Stimulated activated naive CD8-positive, alpha-beta T cell treated with anti-CD3 and anti-CD28 coated beads, Interleukin-15, Interleukin-2, amounts not matched to agents 100 ng/mL and 50 ng/mL, for 24 hours (primary cell): ENCODE measurements at regions not wholly inside any gene's neighbourhood (a gene's known extent, or its start where the extent isn't known, plus 50 kb on each side); places are given as distances from the start of the nearest gene placed in this dataset.

Experiments used
- H3K27ac Mint-ChIP-seq: one replicate; pipeline ENCODE4 v1.8.0; 2021; ENCODE audit warnings: mild to moderate bottlenecking, mixed read lengths
- H3K27me3 Mint-ChIP-seq: one replicate; pipeline ENCODE4 v1.8.0; 2021; ENCODE audit warnings: mixed read lengths
- H3K36me3 Mint-ChIP-seq: one replicate; pipeline ENCODE4 v1.8.0; 2021; ENCODE audit warnings: low read depth, mixed read lengths
- H3K4me1 Mint-ChIP-seq: one replicate; pipeline ENCODE4 v1.8.0; 2021; ENCODE audit warnings: low read depth, mixed read lengths
- H3K4me3 Mint-ChIP-seq: one replicate; pipeline ENCODE4 v1.8.0; 2021; ENCODE audit warnings: mild to moderate bottlenecking, mixed read lengths
- H3K9me3 Mint-ChIP-seq: one replicate; pipeline ENCODE4 v1.8.0; 2021; ENCODE audit warnings: mixed read lengths

DNA sequence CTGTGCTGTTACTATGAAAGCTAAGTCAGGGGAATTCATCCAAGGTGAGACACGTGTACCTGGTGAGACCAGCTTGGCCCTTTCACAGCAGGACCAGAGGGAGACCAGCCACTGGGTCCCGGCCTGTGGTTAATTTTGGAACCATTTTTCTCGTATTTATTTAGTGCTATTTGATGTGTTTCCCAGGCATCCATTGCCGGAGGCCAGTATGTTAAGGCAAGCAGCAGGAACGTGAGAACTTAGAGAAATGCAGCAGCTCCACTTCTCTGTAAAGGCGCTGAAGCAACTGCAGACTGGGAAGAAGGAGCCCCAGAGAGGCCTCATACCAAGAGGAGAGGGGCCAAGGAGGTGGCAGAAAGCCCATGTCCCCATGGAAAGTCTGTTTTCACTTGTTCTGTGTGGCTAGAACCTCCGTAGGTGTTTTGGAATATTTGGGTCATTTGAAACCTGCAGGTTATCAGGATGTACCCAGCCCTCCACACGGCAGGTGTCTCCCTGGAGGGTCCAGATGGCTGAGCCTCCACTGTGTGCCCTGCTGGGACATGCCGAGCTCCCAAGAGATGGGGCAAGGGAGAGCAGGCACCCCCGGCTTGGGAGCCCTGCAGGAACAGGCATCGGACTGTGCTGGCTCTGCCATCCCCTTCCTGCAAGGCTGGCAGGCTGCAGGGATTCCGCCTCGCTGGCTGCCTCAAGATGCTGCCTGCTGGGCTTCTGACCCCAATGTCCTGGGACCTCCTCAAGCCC is 256.0 kb upstream of the RAB6C start:
- Mint-ChIP-seq H3K4me3 (no peak overlapping the region), H3K36me3 (no peaks in the 10 kb centered on the region), H3K4me1 (no peaks in the 10 kb centered on the region), H3K9me3 (no peaks in the 10 kb centered on the region), H3K27ac (no peak overlapping the region), H3K27me3 (no peaks in the 10 kb centered on the region)

DNA sequence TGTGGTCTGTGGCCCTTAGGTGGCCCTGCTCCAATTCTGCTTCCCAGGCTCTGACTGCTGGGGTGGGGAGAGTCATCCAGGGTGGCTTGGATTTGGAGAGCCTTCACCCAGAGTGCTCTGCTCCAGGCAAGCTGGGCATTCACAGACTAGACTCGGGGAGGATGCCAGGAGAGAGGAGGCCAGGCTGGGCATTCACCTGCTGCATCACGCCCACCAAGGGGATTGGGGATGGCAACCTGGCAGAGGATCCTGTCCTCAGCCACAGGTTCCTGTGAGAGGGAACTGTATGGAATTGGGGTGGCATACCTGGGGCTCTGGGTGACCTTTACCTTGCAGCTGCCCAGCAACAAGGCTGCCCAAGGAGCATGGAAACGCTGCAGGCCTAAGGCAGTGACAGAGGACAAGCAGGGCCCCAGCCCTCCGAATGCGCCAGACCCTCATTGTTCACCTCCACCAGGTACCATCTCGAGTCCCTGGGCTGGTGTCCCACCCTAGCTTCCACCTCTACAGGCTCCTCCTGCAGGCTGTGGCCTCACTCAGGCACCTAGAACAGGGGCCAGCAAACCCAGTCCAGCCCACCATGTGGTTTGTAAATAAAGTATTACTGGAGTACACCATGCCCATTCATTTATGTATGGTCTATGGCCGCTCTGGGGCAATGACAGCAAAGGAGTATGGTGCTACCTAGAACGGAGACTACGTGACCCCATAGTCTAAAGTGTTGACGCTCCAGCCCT is 255.3 kb upstream of the RAB6C start:
- Mint-ChIP-seq H3K27ac (no peak overlapping the region), H3K9me3 (no peaks in the 10 kb centered on the region), H3K4me1 (no peaks in the 10 kb centered on the region), H3K27me3 (no peaks in the 10 kb centered on the region), H3K4me3 (no peak overlapping the region), H3K36me3 (no peaks in the 10 kb centered on the region)

DNA sequence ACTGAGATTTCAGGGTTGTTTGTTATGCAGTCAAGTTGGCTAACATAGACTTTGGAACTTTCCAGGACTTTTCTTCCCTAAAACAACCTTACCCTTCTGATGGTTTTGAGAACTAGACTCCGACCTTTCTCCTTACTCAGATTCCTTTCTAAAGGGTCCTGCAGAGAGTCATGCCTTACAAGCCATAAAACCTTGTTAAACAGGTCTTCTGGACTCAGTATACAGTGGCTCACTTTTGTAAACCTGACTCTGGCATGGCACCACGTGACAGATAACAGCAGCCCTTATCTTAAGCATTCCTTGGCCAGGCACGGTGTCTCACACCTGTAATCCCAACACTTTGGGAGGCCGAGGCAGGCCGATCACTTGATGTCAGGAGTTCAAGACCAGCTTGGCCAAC is 253.2 kb upstream of the RAB6C start:
- H3K9me3 Mint-ChIP-seq, result no peaks in the 10 kb centered on the region
- H3K4me3 Mint-ChIP-seq, result no peak overlapping the region
- H3K27me3 Mint-ChIP-seq, result no peaks in the 10 kb centered on the region
- H3K4me1 Mint-ChIP-seq, result no peaks in the 10 kb centered on the region
- H3K27ac Mint-ChIP-seq, result no peak overlapping the region
- no peaks in the 10 kb centered on the region for H3K36me3 Mint-ChIP-seq

DNA sequence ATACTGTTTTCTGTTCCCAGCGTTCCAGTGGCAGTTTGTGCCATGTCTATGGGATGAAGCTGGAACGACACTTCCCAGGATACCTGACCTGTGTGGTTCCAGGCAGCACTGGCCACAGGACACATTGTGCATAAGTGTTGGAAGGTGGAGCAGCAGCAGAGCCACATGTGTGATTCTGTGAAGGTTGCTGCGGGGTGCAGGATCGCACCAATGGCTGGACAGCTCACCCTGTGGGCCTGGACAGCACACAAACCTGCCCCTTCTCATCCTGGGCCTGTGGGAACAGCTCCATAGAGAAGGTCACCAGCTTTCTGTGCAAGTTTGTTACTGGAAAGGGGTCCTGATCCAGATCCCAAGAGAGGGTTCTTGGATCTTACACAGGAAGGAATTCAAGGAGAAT is 252.2 kb upstream of the RAB6C start:
- H3K4me3 Mint-ChIP-seq, result no peak overlapping the region
- no peak overlapping the region for H3K27ac Mint-ChIP-seq
- no peaks in the 10 kb centered on the region for H3K9me3 Mint-ChIP-seq
- H3K27me3 Mint-ChIP-seq, result no peaks in the 10 kb centered on the region
- H3K4me1 Mint-ChIP-seq, result no peaks in the 10 kb centered on the region
- H3K36me3 Mint-ChIP-seq, result no peaks in the 10 kb centered on the region

DNA sequence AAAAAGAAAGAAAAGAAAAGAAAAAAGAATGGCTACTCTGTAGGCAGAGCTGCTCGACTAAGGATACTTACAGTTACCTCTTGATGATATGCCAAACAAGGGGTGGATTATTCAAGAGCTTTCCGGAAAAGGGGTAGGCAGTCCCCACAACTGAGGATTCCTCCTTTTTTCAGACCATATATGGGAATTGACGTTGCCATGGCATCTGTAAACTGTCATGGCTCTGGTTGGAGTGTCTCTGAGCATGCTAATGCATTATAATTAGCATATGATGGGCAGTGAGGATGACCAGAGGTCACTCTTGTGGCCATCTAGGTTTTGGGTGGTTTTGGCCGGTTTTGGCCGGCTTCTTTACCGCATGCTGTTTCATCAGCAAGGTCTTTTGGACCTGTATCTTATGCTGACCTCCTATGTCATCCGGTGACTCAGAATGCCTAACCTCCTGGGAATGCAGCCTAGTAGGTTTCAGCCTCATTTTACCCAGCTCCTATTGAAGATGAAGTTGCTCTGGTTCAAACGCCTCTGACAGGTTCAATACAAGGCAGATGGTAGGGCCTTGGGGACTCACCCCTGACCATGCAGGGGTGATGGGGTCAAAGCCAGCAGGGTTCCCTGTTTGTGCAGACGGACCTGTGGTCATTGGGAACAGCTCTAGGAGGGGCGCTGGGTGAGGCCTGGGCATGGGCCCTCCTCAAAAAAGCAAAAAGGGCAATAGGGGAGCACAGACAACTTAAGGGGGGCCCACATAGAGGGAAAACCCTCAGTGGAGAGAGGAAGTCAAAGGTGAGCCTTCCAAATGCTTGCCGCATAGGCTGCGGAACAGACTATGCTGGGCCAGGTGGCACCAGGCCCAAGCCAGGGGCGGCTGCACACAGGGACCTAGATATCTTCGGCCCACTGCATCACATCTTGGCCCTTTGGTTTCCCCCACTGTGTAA is 251.2 kb upstream of the RAB6C start:
- H3K4me3 Mint-ChIP-seq, result no peak overlapping the region
- H3K36me3 Mint-ChIP-seq, result no peaks in the 10 kb centered on the region
- no peaks in the 10 kb centered on the region for H3K27me3 Mint-ChIP-seq
- H3K27ac Mint-ChIP-seq, result no peak overlapping the region
- H3K9me3 Mint-ChIP-seq, result no peaks in the 10 kb centered on the region
- H3K4me1 Mint-ChIP-seq, result no peaks in the 10 kb centered on the region

DNA sequence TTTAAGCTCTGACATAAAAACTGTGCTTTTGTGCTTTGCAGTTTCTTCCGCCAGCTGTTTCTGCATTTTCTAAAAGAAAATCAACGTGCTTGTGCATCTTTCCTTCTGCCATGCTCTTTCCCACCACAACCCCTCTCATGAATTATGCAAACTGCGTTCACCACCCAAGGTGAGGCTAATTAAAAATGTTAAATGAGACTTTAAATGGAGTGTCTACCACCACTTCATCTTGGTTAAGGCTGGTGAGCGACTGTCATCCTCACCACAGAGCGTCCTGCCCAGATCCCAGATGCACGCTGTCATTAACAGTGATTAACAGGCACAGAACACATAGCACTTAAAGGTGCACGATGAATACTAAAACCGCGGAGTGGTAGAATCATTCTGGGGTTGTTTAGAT is 250.5 kb upstream of the RAB6C start:
- Mint-ChIP-seq H3K27me3 (no peaks in the 10 kb centered on the region), H3K36me3 (no peaks in the 10 kb centered on the region), H3K4me3 (no peak overlapping the region), H3K9me3 (no peaks in the 10 kb centered on the region), H3K4me1 (no peaks in the 10 kb centered on the region), H3K27ac (no peak overlapping the region)

DNA sequence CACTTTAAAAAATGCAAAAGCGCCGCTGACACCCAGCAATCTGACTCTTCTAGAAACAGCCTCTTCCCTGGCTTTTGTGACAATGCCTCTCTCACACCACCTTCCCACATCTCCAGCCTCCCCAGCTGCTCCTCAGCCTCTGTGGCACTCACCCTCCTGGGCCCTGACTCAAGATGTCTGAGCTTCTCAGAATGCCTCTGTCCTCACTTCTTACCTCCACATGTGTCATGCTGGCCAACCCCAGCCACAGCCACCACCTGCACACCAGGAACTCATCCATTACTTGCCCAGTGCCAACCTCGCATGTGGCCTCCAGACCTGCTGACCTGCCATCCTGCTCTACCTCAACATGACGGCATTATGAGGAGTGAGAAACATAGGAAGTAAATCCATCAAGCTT is 249.8 kb upstream of the RAB6C start:
- Mint-ChIP-seq H3K4me3 (no peak overlapping the region), H3K27ac (no peak overlapping the region), H3K4me1 (no peaks in the 10 kb centered on the region), H3K27me3 (no peaks in the 10 kb centered on the region), H3K36me3 (no peaks in the 10 kb centered on the region), H3K9me3 (no peaks in the 10 kb centered on the region)

DNA sequence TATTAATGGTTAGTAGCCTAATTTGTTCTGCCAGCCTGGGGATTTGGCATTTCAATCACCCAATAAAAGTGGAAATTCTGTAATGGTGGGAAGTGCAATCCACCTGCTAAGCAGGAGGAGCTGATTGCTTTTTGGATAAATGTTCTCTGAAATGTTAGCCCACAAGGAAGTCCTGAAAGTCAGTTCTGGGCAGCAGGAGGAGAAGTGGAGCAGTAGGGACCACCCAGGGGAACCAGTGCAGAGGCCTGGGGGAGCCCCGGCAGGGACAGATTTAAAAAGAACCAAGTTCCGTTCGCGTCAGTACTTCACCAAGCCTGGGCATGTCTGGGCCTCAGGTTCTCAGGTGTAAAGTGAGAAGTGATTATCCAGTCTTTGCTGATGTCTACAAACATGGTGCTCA is 248.5 kb upstream of the RAB6C start:
- H3K27ac Mint-ChIP-seq, result no peak overlapping the region
- no peaks in the 10 kb centered on the region for H3K4me1 Mint-ChIP-seq
- no peaks in the 10 kb centered on the region for H3K27me3 Mint-ChIP-seq
- H3K9me3 Mint-ChIP-seq, result no peaks in the 10 kb centered on the region
- no peaks in the 10 kb centered on the region for H3K36me3 Mint-ChIP-seq
- H3K4me3 Mint-ChIP-seq, result no peak overlapping the region

DNA sequence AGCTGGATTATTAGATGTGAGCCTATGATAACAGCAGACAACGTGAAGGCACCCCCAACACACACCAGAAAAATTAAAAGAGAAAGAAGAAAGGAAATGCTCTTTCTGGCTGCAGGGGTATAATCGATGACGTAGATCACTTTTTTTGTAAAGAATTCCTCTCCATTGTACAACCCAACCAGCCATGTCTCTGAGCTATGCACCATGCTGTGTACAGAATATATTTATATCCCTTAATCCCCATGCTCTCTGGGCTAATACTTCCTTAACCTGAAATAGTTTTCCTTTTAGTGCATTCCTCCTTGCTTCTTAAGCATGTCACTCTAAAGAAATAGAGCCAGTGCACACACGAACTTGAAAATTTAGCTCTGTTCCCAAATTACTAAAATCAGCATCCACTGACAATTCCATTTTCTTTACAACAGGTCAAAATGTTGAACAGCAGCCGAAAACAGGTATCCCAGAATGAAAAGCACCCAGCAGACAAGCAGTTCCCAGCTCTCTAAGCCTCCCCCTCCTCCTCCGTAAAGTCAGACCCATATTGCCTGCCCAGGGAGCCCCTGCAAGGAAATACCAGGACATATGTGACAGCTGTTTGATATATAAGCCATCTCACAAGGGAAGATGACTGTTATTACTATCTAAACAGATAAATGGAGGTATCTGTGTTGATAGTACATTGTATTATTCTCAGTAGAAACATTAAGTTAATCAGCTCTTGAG is 247.4 kb upstream of the RAB6C start:
- Mint-ChIP-seq H3K9me3 (no peaks in the 10 kb centered on the region), H3K4me1 (no peaks in the 10 kb centered on the region), H3K27ac (no peak overlapping the region), H3K36me3 (no peaks in the 10 kb centered on the region), H3K4me3 (no peak overlapping the region), H3K27me3 (no peaks in the 10 kb centered on the region)

DNA sequence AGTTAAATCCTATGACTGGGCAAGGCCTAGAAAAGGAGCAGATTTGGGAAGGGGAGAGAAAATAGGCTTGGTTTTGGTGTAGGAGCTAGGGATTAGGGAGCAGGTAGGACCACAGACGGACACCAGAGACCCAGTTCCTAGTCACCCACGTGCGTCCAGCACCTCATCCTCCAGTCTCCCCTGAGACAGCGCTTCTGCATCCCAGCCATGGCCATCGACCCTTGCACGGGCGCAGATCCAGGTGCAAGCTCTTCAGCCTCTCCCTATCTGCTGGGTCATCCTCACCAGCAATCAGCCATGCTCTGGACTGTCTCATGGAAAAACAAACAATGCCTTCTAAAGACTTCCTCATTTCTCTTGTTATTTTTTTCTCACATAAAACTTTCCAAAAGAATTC is 246.8 kb upstream of the RAB6C start:
- Mint-ChIP-seq H3K4me3 (no peak overlapping the region), H3K27me3 (no peaks in the 10 kb centered on the region), H3K4me1 (no peaks in the 10 kb centered on the region), H3K9me3 (no peaks in the 10 kb centered on the region), H3K36me3 (no peaks in the 10 kb centered on the region), H3K27ac (no peak overlapping the region)

DNA sequence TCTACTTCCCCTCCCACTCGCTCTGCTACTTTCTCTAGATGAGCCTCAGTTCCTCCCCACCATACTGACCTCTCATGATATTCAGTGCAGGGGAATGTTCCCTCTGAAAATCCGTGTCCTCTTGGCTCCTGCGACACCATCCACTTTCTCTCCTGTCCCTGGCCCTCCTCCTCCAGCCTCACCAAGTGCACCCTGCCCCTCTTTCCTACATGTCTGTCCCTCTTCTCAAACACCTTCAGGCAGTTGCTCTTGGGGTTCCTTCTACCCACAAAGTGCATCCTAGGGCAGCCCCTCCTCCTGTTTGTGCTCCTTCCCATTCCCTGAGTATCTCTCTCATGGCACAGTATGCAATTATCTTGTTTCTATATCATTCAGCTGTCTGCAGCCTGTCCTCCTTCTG is 246.4 kb upstream of the RAB6C start:
- Mint-ChIP-seq H3K9me3 (no peaks in the 10 kb centered on the region), H3K4me3 (no peak overlapping the region), H3K4me1 (no peaks in the 10 kb centered on the region), H3K36me3 (no peaks in the 10 kb centered on the region), H3K27me3 (no peaks in the 10 kb centered on the region), H3K27ac (no peak overlapping the region)

DNA sequence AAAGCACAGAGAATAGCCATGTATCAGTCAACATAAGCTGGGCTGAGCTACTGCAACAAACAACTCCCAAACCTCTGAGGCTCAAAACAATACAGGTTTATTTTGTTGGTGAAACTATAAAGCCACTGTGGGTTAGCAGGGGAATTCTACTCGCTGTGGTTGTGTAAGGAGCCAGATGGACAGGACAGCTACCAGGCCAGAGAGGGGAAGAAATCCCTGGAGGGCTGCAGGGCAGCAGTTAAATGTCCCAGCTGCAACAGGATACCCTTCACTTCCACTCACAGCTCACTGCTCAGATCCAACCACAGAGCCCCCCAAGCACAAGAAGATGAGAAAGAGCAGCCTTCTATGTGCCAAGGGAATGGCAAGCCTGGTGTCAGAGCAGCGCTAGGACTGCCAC is 245.9 kb upstream of the RAB6C start:
- Mint-ChIP-seq H3K4me1 (no peaks in the 10 kb centered on the region), H3K9me3 (no peaks in the 10 kb centered on the region), H3K36me3 (no peaks in the 10 kb centered on the region), H3K27me3 (peaks cover 2% of the 10 kb centered on the region), H3K27ac (no peak overlapping the region), H3K4me3 (no peak overlapping the region)

DNA sequence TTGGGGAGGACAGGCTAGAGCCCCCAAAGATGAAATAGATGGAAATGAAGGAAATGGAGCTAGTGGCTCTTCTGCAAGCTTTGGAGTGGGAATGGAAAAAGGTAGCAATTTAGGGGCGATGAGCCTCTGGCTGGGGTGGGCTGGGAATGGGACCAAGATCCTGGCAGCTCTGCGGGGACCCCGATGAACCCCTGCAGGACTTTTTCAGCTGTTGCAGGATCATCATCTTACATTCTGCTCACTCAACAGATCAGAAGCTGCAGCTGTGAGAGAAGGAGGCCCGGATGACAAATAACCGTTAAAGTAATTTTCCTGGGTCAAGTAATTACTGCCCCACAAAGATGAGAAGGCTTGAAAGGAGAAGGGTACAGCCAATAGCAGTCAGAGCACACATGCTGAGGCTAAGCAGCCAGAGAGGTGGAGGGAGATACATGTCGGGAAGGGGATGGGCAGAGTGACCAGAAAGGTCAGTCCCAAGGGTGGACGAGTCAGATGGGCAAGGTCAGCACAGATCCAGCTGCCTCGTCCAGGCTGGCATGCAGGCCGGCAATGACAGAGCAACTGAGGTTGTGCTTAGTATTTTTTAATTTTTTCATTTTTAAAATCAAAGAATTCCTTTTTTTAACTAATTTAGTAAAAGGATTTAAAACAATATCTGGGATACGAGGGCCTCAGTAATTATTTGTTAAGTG is 245.0 kb upstream of the RAB6C start:
- Mint-ChIP-seq H3K4me1 (no peaks in the 10 kb centered on the region), H3K4me3 (no peak overlapping the region), H3K27ac (no peak overlapping the region), H3K9me3 (no peaks in the 10 kb centered on the region), H3K27me3 (peaks cover 3% of the 10 kb centered on the region), H3K36me3 (no peaks in the 10 kb centered on the region)

DNA sequence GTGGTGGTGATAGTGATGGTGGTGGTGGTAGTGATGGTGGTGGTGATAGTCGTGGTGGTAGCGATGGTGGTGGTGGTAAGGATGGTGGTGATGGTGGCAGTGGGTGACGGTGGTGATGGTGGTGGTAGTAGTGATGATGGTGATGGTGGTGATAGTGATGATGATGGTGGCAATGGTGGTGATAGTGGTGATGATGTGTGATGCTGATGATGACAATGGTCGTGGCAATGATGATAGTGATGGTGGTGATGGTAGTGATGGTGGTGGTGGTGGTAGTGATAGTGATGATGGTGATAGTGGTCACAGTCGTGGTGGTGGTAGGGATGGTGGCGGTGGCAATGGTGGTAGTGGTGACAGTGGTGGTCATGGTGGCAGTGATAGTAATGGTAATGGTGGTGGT is 243.9 kb upstream of the RAB6C start:
- H3K27me3 Mint-ChIP-seq, result peaks cover 7% of the 10 kb centered on the region
- no peak overlapping the region for H3K27ac Mint-ChIP-seq
- no peaks in the 10 kb centered on the region for H3K4me1 Mint-ChIP-seq
- H3K36me3 Mint-ChIP-seq, result no peaks in the 10 kb centered on the region
- H3K4me3 Mint-ChIP-seq, result no peak overlapping the region
- H3K9me3 Mint-ChIP-seq, result no peaks in the 10 kb centered on the region
